Nephron progenitor cell (in vitro differentiated cells): ENCODE measurements at regions not wholly inside any gene's neighbourhood (a gene's known extent, or its start where the extent isn't known, plus 50 kb on each side); places are given as distances from the start of the nearest gene placed in this dataset.
A peak's percentile ranks its signal among the peaks of the same experiment; 100 is the strongest.

Experiments used
- DNase-seq: peaks from one replicate; pipeline ENCODE4 v3.0.0; 2021
- H3K27ac Mint-ChIP-seq: 2 replicates; pipeline ENCODE4 v1.8.0; 2021; ENCODE audit warnings: mild to moderate bottlenecking, moderate library complexity, mixed read lengths
- H3K27me3 Mint-ChIP-seq: 2 replicates; pipeline ENCODE4 v1.8.0; 2021; ENCODE audit warnings: mild to moderate bottlenecking, low read depth, mixed read lengths; ENCODE audit not compliant: poor library complexity
- H3K36me3 Mint-ChIP-seq: 2 replicates; pipeline ENCODE4 v1.8.0; 2021; ENCODE audit warnings: low read depth, mixed read lengths
- H3K4me1 Mint-ChIP-seq: 2 replicates; pipeline ENCODE4 v1.8.0; 2021; ENCODE audit warnings: mixed read lengths
- H3K4me3 Mint-ChIP-seq: 2 replicates; pipeline ENCODE4 v1.8.0; 2021; ENCODE audit warnings: mild to moderate bottlenecking, moderate library complexity, mixed read lengths
- H3K9me3 Mint-ChIP-seq: 2 replicates; pipeline ENCODE4 v1.8.0; 2021; ENCODE audit warnings: mild to moderate bottlenecking, moderate library complexity, mixed read lengths
- CTCF ChIP-seq: fragments of 200-600 bp; sonication (generic); IDR thresholded peaks from 2 replicates; pipeline ENCODE4 v1.5.0; 2021; ENCODE audit warnings: antibody characterized with exemption

GRCh38 chr12:47378222-47378582, 298.4 kb upstream of the AMIGO2 start:
- H3K4me1 Mint-ChIP-seq = no peaks in the 10 kb centered on the region
- H3K27ac Mint-ChIP-seq = no peak overlapping the region
- H3K9me3 Mint-ChIP-seq = peaks cover 23% of the 10 kb centered on the region
- H3K27me3 Mint-ChIP-seq = no peaks in the 10 kb centered on the region
- no peak for DNase-seq
- H3K4me3 Mint-ChIP-seq = no peak overlapping the region
- no peaks in the 10 kb centered on the region for H3K36me3 Mint-ChIP-seq
- no peak for TF ChIP-seq CTCF

- TF ChIP-seq CTCF = no peak
- Mint-ChIP-seq H3K27ac (peak overlapping the region; percentile 57), H3K4me1 (no peaks in the 10 kb centered on the region), H3K4me3 (no peak overlapping the region), H3K27me3 (no peaks in the 10 kb centered on the region), H3K9me3 (peaks cover 26% of the 10 kb centered on the region), H3K36me3 (no peaks in the 10 kb centered on the region)
- DNase-seq = no peak
These were observed 297.9 kb upstream of the AMIGO2 start for GRCh38 chr12:47377414-47378221.

GRCh38 chr12:47376927-47377326, 297.2 kb upstream of the AMIGO2 start:
- no peaks in the 10 kb centered on the region for H3K36me3 Mint-ChIP-seq
- peaks cover 23% of the 10 kb centered on the region for H3K9me3 Mint-ChIP-seq
- no peak overlapping the region for H3K4me3 Mint-ChIP-seq
- H3K27ac Mint-ChIP-seq = no peak overlapping the region
- no peak for DNase-seq
- no peaks in the 10 kb centered on the region for H3K4me1 Mint-ChIP-seq
- TF ChIP-seq CTCF = no peak
- no peaks in the 10 kb centered on the region for H3K27me3 Mint-ChIP-seq

- no peak for TF ChIP-seq CTCF
- Mint-ChIP-seq H3K27ac (no peak overlapping the region), H3K36me3 (no peaks in the 10 kb centered on the region), H3K27me3 (no peaks in the 10 kb centered on the region), H3K4me3 (no peak overlapping the region), H3K9me3 (peaks cover 19% of the 10 kb centered on the region), H3K4me1 (no peaks in the 10 kb centered on the region)
- no peak for DNase-seq
These were observed 293.9 kb upstream of the AMIGO2 start for GRCh38 chr12:47373554-47374150.

- no peak overlapping the region for H3K27ac Mint-ChIP-seq
- no peaks in the 10 kb centered on the region for H3K27me3 Mint-ChIP-seq
- DNase-seq = no peak
- no peak for TF ChIP-seq CTCF
- H3K36me3 Mint-ChIP-seq = no peaks in the 10 kb centered on the region
- H3K4me3 Mint-ChIP-seq = no peak overlapping the region
- H3K9me3 Mint-ChIP-seq = peaks cover 19% of the 10 kb centered on the region
- no peaks in the 10 kb centered on the region for H3K4me1 Mint-ChIP-seq
These were observed 290.7 kb upstream of the AMIGO2 start for GRCh38 chr12:47370421-47370820.

GRCh38 chr12:47369085-47369484, 289.3 kb upstream of the AMIGO2 start:
- DNase-seq = no peak
- H3K27ac Mint-ChIP-seq = no peak overlapping the region
- peaks cover 11% of the 10 kb centered on the region for H3K9me3 Mint-ChIP-seq
- H3K4me1 Mint-ChIP-seq = no peaks in the 10 kb centered on the region
- H3K27me3 Mint-ChIP-seq = no peaks in the 10 kb centered on the region
- no peak overlapping the region for H3K4me3 Mint-ChIP-seq
- TF ChIP-seq CTCF = no peak
- H3K36me3 Mint-ChIP-seq = no peaks in the 10 kb centered on the region
